Frontal cortex (tissue), 3 donors: ENCODE measurements at regions not wholly inside any gene's neighbourhood (a gene's known extent, or its start where the extent isn't known, plus 50 kb on each side); places are given as distances from the start of the nearest gene placed in this dataset.

ENCODE experiments used
- DNase-seq, 2 donors: peaks; one replicate each; pipeline ENCODE4 v3.0.0; 2012; ENCODE audit warnings: low spot score in 2 of 2
- FAIRE-seq: peaks from 2 replicates; lab custom pipeline; 2012; peaks lifted over from hg19 to GRCh38; lab: Jason Lieb, UNC
- donor health status: control.
- donor health status: control.
- donor health status: control.

- FAIRE-seq, result no peak
- DNase-seq, result no peak
These were observed 348.6 kb downstream of the GRXCR1 start for GRCh38 chr4:43241104-43241503.

- FAIRE-seq (no peak), DNase-seq (no peak)
These were observed 350.1 kb downstream of the GRXCR1 start for GRCh38 chr4:43242606-43243005.

GRCh38 chr4:43243433-43244116, 351.1 kb downstream of the GRXCR1 start:
- no peak for DNase-seq
- no peak for FAIRE-seq

- FAIRE-seq, result no peak
These were observed 352.3 kb downstream of the GRXCR1 start for GRCh38 chr4:43244688-43245382.

GRCh38 chr4:43251841-43252240, 359.3 kb downstream of the GRXCR1 start:
- DNase-seq (no peak), FAIRE-seq (no peak)

More at GRCh38 chr4:43244688-43245382, 352.3 kb downstream of the GRXCR1 start:
- DNase-seq, result no peak

- FAIRE-seq (no peak), DNase-seq (no peak)
These were observed 361.0 kb downstream of the GRXCR1 start for GRCh38 chr4:43253541-43253940.

GRCh38 chr4:43264730-43265129, 372.2 kb downstream of the GRXCR1 start:
- DNase-seq (no peak), FAIRE-seq (no peak)

- FAIRE-seq (no peak), DNase-seq (no peak)
These were observed 379.4 kb downstream of the GRXCR1 start for GRCh38 chr4:43271946-43272345.

GRCh38 chr4:43274376-43274775, 381.9 kb downstream of the GRXCR1 start:
- no peak for DNase-seq
- no peak for FAIRE-seq

GRCh38 chr4:43275779-43276178, 383.3 kb downstream of the GRXCR1 start:
- no peak for DNase-seq

GRCh38 chr4:43276321-43276720, 383.8 kb downstream of the GRXCR1 start:
- DNase-seq (no peak), FAIRE-seq (no peak)

More at GRCh38 chr4:43275779-43276178, 383.3 kb downstream of the GRXCR1 start:
- FAIRE-seq, result no peak

- FAIRE-seq (no peak), DNase-seq (no peak)
These were observed 384.5 kb downstream of the GRXCR1 start for GRCh38 chr4:43277003-43277402.

GRCh38 chr4:43282534-43282933, 390.0 kb downstream of the GRXCR1 start:
- DNase-seq (no peak), FAIRE-seq (no peak)

GRCh38 chr4:43286137-43286536, 393.6 kb downstream of the GRXCR1 start:
- FAIRE-seq, result no peak
- no peak for DNase-seq

GRCh38 chr4:43296946-43297528, 404.5 kb downstream of the GRXCR1 start:
- no peak for FAIRE-seq
- no peak for DNase-seq

- DNase-seq, result no peak
- no peak for FAIRE-seq
These were observed 424.3 kb downstream of the GRXCR1 start for GRCh38 chr4:43316813-43317212.

- FAIRE-seq (no peak), DNase-seq (no peak)
These were observed 432.9 kb downstream of the GRXCR1 start for GRCh38 chr4:43325220-43325967.

GRCh38 chr4:43330288-43330687, 437.8 kb downstream of the GRXCR1 start:
- DNase-seq (no peak), FAIRE-seq (no peak)

GRCh38 chr4:43331226-43332051, 438.9 kb downstream of the GRXCR1 start:
- DNase-seq (no peak), FAIRE-seq (no peak)

- no peak for DNase-seq
- no peak for FAIRE-seq
These were observed 439.5 kb downstream of the GRXCR1 start for GRCh38 chr4:43332052-43332425.
